ENCODE measurements at regions not wholly inside any gene's neighbourhood (a gene's known extent, or its start where the extent isn't known, plus 50 kb on each side); places are given as distances from the start of the nearest gene placed in this dataset.
"Not testable (repeated sequence)": the region's sequence is repeated elsewhere in the genome, so short reads cannot be mapped to it uniquely, and the experiment has no call there.

DNA sequence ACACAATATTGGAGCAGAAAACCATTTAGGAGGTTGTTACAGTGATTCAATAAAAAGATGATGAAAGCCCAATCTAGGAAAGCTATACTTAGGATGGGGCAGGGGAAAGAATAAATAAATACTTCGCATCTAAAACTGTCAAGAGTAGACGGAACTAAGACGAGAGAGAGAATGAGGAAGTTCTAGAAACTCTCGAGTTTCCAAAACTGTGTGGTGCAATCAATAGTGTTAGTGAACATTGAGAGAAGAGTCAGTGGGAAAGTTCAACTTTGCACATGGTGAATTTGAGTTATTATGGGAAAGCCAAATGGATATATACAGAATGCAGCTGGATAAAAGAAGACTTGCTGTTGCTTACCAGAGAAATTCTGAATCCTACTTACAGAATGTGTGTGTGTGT lies 133.8 kb upstream of the MEOX2 start:
- no peak overlapping the region for H3K4me3 ChIP-seq
- H3K4me1 ChIP-seq = no peaks in the 10 kb centered on the region
- TF ChIP-seq POLR2A (IDR thresholded peaks at IDR 0.05) = no peak
- TF ChIP-seq, protein P1, sequence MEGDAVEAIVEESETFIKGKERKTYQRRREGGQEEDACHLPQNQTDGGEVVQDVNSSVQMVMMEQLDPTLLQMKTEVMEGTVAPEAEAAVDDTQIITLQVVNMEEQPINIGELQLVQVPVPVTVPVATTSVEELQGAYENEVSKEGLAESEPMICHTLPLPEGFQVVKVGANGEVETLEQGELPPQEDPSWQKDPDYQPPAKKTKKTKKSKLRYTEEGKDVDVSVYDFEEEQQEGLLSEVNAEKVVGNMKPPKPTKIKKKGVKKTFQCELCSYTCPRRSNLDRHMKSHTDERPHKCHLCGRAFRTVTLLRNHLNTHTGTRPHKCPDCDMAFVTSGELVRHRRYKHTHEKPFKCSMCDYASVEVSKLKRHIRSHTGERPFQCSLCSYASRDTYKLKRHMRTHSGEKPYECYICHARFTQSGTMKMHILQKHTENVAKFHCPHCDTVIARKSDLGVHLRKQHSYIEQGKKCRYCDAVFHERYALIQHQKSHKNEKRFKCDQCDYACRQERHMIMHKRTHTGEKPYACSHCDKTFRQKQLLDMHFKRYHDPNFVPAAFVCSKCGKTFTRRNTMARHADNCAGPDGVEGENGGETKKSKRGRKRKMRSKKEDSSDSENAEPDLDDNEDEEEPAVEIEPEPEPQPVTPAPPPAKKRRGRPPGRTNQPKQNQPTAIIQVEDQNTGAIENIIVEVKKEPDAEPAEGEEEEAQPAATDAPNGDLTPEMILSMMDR (IDR thresholded peaks at IDR 0.05) = no peak
- no peaks in the 10 kb centered on the region for H3K27me3 ChIP-seq
- H3K36me3 ChIP-seq = no peaks in the 10 kb centered on the region
- no peaks in the 10 kb centered on the region for H3K9me3 ChIP-seq
- H3K27ac ChIP-seq = no peak overlapping the region
- DNase-seq = no peak

DNA sequence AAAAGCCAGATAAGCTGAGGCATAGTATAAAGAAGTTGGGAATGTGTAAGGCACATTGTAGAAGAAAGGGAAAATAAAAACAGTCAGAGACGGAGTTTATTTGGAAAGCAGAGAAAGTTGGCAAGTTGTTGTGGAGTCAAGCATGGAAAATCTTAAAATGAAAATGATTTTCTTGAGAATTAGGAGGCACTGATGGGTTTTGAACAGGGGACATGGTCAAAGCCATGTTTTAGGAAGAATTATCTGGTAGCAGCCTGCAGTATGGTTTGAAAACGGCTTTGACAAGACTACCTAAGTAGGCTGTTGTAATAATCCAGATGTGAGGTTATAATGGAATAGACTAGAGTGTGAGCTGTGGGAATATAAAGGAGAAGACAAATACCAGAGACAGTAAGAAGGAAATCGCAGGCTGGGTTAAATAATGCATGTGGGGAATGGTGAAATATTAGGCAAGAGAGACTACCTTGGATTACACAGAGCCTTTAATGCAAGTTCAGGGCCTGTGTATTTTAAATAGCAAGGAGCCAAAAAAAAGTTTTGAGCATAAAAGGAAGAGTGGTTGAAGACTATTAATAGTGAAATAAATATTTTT lies 130.4 kb upstream of the MEOX2 start:
- Histone ChIP-seq H3K4me1 (no peaks in the 10 kb centered on the region), H3K27ac (no peak overlapping the region), H3K36me3 (no peaks in the 10 kb centered on the region), H3K9me3 (no peaks in the 10 kb centered on the region), H3K4me3 (no peak overlapping the region), H3K27me3 (no peaks in the 10 kb centered on the region)
- no peak for TF ChIP-seq POLR2A (IDR thresholded peaks at IDR 0.05)
- TF ChIP-seq, protein P1 (IDR thresholded peaks at IDR 0.05) = no peak
- DNase-seq = no peak

DNA sequence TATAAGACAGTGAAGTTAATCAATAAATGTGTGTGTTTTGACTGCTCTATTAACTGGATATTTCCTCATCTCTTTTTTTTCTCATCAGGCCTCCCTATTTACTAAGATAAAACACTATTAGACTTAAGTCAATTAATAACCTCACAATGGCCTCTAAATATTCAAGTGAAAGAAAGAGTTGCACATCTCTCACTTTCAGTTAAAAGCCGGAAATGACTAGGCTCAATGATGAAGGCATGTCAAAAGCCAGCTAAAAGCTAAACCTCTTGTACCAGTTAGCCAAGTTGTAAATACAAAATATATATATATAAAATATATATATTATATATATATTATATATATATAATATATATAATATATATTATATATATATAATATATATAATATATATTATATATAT lies 127.0 kb upstream of the MEOX2 start:
- H3K4me1 ChIP-seq = no peaks in the 10 kb centered on the region
- no peaks in the 10 kb centered on the region for H3K36me3 ChIP-seq
- no peak for TF ChIP-seq POLR2A (IDR thresholded peaks at IDR 0.05)
- TF ChIP-seq, protein P1 (IDR thresholded peaks at IDR 0.05) = no peak
- no peak overlapping the region for H3K27ac ChIP-seq
- H3K9me3 ChIP-seq = no peaks in the 10 kb centered on the region
- H3K4me3 ChIP-seq = no peak overlapping the region
- no peak for DNase-seq
- H3K27me3 ChIP-seq = no peaks in the 10 kb centered on the region

DNA sequence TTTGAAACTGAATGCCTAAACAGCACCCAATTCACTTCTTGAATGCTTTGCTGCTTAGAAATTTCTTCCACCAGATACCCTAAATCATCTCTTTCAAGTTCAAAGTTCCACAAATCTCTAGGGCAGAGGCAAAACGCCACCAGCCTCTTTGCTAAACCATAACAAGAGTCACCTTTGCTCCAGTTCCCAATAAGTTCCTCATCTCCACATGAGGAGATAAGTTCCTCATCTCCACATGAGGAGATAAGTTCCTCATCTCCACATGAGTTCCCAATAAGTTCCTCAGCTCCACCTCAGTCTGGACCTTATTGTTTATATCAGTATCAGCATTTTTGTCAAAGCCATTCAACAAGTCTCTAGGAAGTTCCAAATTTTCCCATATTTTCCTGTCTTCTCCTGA lies 123.9 kb upstream of the MEOX2 start:
- not testable (repeated sequence) for H3K27ac ChIP-seq, H3K4me1 ChIP-seq, DNase-seq, H3K27me3 ChIP-seq, H3K9me3 ChIP-seq, H3K36me3 ChIP-seq, H3K4me3 ChIP-seq

DNA sequence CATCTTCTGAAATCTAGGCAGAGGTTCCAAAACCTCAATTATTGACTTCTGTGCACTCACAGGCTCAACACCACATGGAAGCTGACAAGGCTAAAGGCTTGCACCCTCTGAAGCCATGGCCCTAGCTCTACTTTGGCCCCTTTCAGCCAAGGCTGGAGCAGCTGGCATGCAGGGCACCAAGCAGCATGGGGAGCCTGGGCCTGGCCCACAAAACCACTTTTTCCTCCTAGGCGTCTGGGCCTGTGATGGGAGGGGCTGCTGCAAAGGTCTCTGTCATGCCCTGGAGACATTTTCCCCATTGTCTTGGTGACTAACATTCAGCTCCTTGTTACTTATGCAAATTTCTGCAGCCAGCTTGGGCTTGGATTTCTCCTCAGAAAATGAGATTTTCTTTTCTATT lies 123.5 kb upstream of the MEOX2 start:
- H3K9me3 ChIP-seq, H3K27me3 ChIP-seq: not testable (repeated sequence)

DNA sequence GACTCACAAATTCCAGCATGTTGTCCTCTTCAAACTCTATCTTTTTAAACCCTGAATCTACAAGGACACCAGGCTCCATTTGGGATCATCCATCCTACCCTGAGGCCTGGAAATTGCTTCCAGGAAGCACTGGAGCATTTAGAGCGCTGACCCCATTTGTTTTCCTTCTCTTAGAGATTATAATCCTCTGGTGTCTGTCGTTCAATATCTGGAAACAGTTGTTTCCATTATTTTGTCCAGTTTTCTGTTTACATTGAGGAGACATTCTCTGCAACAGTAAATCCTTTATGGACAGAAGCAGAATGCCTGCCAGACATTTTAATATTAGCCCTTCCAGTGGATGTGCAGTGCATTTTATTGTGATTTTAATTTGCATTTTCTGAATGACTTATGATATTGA lies 119.4 kb upstream of the MEOX2 start:
- DNase-seq = no peak
- Histone ChIP-seq H3K4me3 (no peak overlapping the region), H3K4me1 (no peaks in the 10 kb centered on the region), H3K27me3 (no peaks in the 10 kb centered on the region), H3K27ac (no peak overlapping the region), H3K36me3 (no peaks in the 10 kb centered on the region), H3K9me3 (no peaks in the 10 kb centered on the region)
- TF ChIP-seq POLR2A (IDR thresholded peaks at IDR 0.05) = no peak
- TF ChIP-seq, protein P1 (IDR thresholded peaks at IDR 0.05) = no peak

More for the DNA sequence above, 123.5 kb upstream of the MEOX2 start:
- H3K4me3 ChIP-seq, H3K27ac ChIP-seq, H3K4me1 ChIP-seq, H3K36me3 ChIP-seq, DNase-seq: not testable (repeated sequence)

DNA sequence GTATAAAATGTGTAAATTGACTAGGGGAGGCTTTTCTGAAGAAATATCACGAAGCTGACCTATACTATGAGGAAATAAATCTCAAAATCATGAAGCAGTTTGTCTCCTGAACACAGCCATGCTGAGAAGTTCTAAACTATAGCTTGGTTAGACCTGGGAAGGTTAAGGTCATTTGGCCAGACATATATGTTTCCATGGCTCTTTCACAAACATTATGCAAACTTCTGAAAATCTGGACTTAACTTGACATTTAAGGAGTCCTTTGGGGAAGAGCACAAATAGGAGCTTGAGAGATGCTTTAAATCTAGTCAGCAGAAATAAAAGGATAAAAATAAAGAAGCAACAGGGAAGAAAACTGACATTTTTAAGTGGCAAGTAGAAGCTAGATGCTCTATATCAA lies 115.9 kb upstream of the MEOX2 start:
- Histone ChIP-seq H3K4me3 (no peak overlapping the region), H3K9me3 (no peaks in the 10 kb centered on the region), H3K36me3 (no peaks in the 10 kb centered on the region), H3K27me3 (no peaks in the 10 kb centered on the region), H3K27ac (no peak overlapping the region), H3K4me1 (no peaks in the 10 kb centered on the region)
- TF ChIP-seq, protein P1 (IDR thresholded peaks at IDR 0.05) = no peak
- no peak for TF ChIP-seq POLR2A (IDR thresholded peaks at IDR 0.05)
- no peak for DNase-seq
